Skin of body (tissue), 1 donor: ENCODE measurements at regions not wholly inside any gene's neighbourhood (a gene's known extent, or its start where the extent isn't known, plus 50 kb on each side); places are given as distances from the start of the nearest gene placed in this dataset.

ENCODE experiments used
- DNase-seq: peaks from one replicate; lab custom pipeline; 2025; lab: John Stamatoyannopoulos, UW

DNA sequence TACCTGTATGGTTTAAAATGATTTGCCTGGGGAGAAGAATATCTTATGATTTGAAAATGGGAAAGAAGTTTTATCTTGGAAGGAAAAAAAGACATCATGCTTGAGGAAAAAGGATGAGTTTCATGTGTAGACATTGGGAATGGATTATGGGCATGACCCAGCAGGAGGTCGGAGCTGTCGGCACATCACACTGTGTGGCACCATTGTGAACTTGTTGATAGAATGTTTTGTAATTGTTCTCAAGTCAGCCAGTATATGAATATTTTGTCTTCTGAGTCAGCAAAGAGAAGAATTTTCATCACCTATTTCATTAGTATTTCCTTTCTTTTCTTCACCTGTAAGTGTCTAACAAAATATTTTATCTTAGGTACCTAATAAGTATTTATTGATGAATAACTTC, 60.0 kb upstream of the HMGA2 start:
- DNase-seq = no peak

DNA sequence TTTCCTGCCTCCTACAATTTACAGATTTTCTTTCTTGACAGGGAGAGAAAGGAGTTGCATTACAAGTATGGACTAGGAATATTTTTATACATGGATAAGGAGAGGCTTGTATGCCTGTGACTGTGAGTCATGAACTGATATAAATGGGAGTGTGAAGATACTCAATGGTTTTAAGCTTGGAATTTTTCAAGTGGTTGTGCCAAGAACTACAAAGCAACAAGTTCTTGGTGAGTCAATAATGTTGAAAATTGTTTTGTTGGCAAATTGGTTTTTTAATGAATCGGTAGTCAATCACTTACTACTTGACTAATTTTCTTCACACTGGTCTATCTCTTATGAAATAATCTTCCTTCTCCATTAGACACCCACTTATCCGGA, 58.9 kb upstream of the HMGA2 start:
- no peak for DNase-seq

DNA sequence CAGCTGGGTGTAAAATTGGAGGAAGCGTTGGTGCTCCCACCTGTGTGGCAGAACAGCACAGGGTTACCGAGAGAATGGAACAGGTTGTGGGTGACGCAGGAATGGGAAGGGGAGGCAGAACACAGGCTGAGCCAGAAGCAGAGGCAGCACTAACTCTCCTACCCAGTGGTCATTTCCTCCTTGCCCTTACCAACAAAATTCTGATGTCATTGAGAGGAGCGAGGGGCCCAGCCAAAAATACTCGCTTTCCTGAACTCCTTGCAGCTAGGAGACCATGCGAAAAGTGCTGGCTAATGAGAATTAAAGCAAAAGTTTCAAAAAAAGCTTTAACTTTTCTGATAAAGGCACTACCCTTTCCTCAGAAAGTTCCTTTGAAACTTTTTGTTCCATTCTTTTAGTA, 54.4 kb upstream of the HMGA2 start:
- no peak for DNase-seq
